ENCODE measurements at regions not wholly inside any gene's neighbourhood (a gene's known extent, or its start where the extent isn't known, plus 50 kb on each side); places are given as distances from the start of the nearest gene placed in this dataset.

GRCh38 chr16:86994651-86995171, 322.5 kb downstream of the C16orf95 start:
- no peak overlapping the region for H3K27ac ChIP-seq
- TF ChIP-seq POLR2AphosphoS5 (IDR thresholded peaks at IDR 0.05) (no peak), CTCF (IDR thresholded peaks at IDR 0.05) (no peak), POLR2A (IDR thresholded peaks at IDR 0.05) (no peak)
- H3K36me3 ChIP-seq = no peaks in the 10 kb centered on the region
- intact Hi-C loops (cut with DNase I; ENCODE audit: low total_unique reads) = no loop called here
- DNase-seq (ENCODE audit: low spot score in 2 of 2) = no peak
- H3K27me3 ChIP-seq = peaks cover 0 to 20% of the 10 kb centered on the region in 2 donors
- no peak overlapping the region for H3K4me3 ChIP-seq
- H3K4me1 ChIP-seq = no peaks in the 10 kb centered on the region
- H3K9me3 ChIP-seq = no peaks in the 10 kb centered on the region

- Histone ChIP-seq H3K27me3 (peaks cover 0 to 19% of the 10 kb centered on the region in 2 donors), H3K4me3 (no peak overlapping the region), H3K4me1 (no peaks in the 10 kb centered on the region), H3K27ac (no peak overlapping the region), H3K36me3 (no peaks in the 10 kb centered on the region), H3K9me3 (no peaks in the 10 kb centered on the region)
- no peak for DNase-seq (ENCODE audit: low spot score in 2 of 2)
- intact Hi-C loops (cut with DNase I; ENCODE audit: low total_unique reads) = no loop called here
- no peak for TF ChIP-seq CTCF (IDR thresholded peaks at IDR 0.05)
- TF ChIP-seq POLR2A (IDR thresholded peaks at IDR 0.05) = no peak
- TF ChIP-seq POLR2AphosphoS5 (IDR thresholded peaks at IDR 0.05) = no peak
Measured at GRCh38 chr16:86995456-86995855, 321.7 kb downstream of the C16orf95 start.

GRCh38 chr16:86996081-86996480, 321.1 kb downstream of the C16orf95 start:
- peaks cover 0 to 19% of the 10 kb centered on the region in 2 donors for H3K27me3 ChIP-seq
- DNase-seq (ENCODE audit: low spot score in 2 of 2) = no peak
- TF ChIP-seq POLR2AphosphoS5 (IDR thresholded peaks at IDR 0.05) = no peak
- no peak for TF ChIP-seq POLR2A (IDR thresholded peaks at IDR 0.05)

GRCh38 chr16:86997058-86997457, 320.1 kb downstream of the C16orf95 start:
- intact Hi-C loops (cut with DNase I; ENCODE audit: low total_unique reads) = no loop called here
- TF ChIP-seq POLR2A (IDR thresholded peaks at IDR 0.05) = no peak
- no peak for TF ChIP-seq CTCF (IDR thresholded peaks at IDR 0.05)
- no peak for TF ChIP-seq POLR2AphosphoS5 (IDR thresholded peaks at IDR 0.05)
- H3K4me1 ChIP-seq = no peaks in the 10 kb centered on the region
- no peak for DNase-seq (ENCODE audit: low spot score in 2 of 2)
- H3K36me3 ChIP-seq = no peaks in the 10 kb centered on the region
- no peaks in the 10 kb centered on the region for H3K9me3 ChIP-seq
- H3K27ac ChIP-seq = no peak overlapping the region
- no peak overlapping the region for H3K4me3 ChIP-seq
- H3K27me3 ChIP-seq = peaks cover 0 to 18% of the 10 kb centered on the region in 2 donors

More at GRCh38 chr16:86996081-86996480, 321.1 kb downstream of the C16orf95 start:
- H3K9me3 ChIP-seq = no peaks in the 10 kb centered on the region
- H3K4me3 ChIP-seq = no peak overlapping the region
- H3K4me1 ChIP-seq = no peaks in the 10 kb centered on the region
- no peaks in the 10 kb centered on the region for H3K36me3 ChIP-seq
- H3K27ac ChIP-seq = no peak overlapping the region
- intact Hi-C loops (cut with DNase I; ENCODE audit: low total_unique reads) = no loop called here

GRCh38 chr16:86998196-86999001, 318.8 kb downstream of the C16orf95 start:
- Histone ChIP-seq H3K27ac (no peak overlapping the region), H3K9me3 (no peaks in the 10 kb centered on the region), H3K4me3 (no peak overlapping the region), H3K27me3 (peaks cover 0 to 14% of the 10 kb centered on the region in 2 donors), H3K36me3 (no peaks in the 10 kb centered on the region), H3K4me1 (no peaks in the 10 kb centered on the region)
- intact Hi-C loops (cut with DNase I; ENCODE audit: low total_unique reads) = loop anchor here (1.0 kb wide), 1 partner anchor 23 kb away; no protein-coding TSS in a partner anchor
- TF ChIP-seq CTCF (IDR thresholded peaks at IDR 0.05) (no peak), POLR2A (IDR thresholded peaks at IDR 0.05) (no peak)
- DNase-seq (ENCODE audit: low spot score in 2 of 2) = no peak
